Stimulated activated naive B cell treated with anti-CD40 and anti-IgM and Interleukin-4, amounts not matched to agents 10 μg/mL and 1 μg/mL and 100 μg/mL, for 72 hours (primary cell): ENCODE measurements at regions not wholly inside any gene's neighbourhood (a gene's known extent, or its start where the extent isn't known, plus 50 kb on each side); places are given as distances from the start of the nearest gene placed in this dataset.
"Not testable (repeated sequence)": the region's sequence is repeated elsewhere in the genome, so short reads cannot be mapped to it uniquely, and the experiment has no call there.

Source experiments
- ATAC-seq, 2 donors: fragments of 150-1000 bp; cut with Tn5 transposase; replicated peaks; 2 replicates each; pipeline ENCODE4 v1.10.0; 2021; ENCODE audit warnings: moderate library complexity in 1 of 2
- DNase-seq: peaks from one replicate; pipeline ENCODE4 v3.0.0; 2021
- H3K27ac Mint-ChIP-seq: one replicate; pipeline ENCODE4 v1.8.0; 2022; ENCODE audit warnings: mild to moderate bottlenecking, mixed read lengths
- H3K27me3 Mint-ChIP-seq, 2 donors: one replicate each; pipeline ENCODE4 v1.8.0; 2022; ENCODE audit warnings: mixed read lengths in 2 of 2
- H3K36me3 Mint-ChIP-seq, 2 donors: one replicate each; pipeline ENCODE4 v1.8.0; 2022; ENCODE audit warnings: mixed read lengths in 2 of 2, mild to moderate bottlenecking in 1 of 2
- H3K4me1 Mint-ChIP-seq, 2 donors: one replicate each; pipeline ENCODE4 v1.8.0; 2022; ENCODE audit warnings: mixed read lengths in 2 of 2, mild to moderate bottlenecking in 1 of 2
- H3K4me3 Mint-ChIP-seq, 2 donors: one replicate each; pipeline ENCODE4 v1.8.0; 2022; ENCODE audit warnings: mild to moderate bottlenecking in 2 of 2, mixed read lengths in 2 of 2, moderate library complexity in 1 of 2
- H3K9me3 Mint-ChIP-seq, 2 donors: one replicate each; pipeline ENCODE4 v1.8.0; 2022; ENCODE audit warnings: mixed read lengths in 2 of 2, mild to moderate bottlenecking in 1 of 2

GRCh38 chr13:32828711-32829110, 187.5 kb upstream of the KL start:
- Mint-ChIP-seq H3K36me3 (peaks cover 0 to under 1% of the 10 kb centered on the region in 2 donors), H3K27ac (no peak overlapping the region), H3K4me1 (no peaks in the 10 kb centered on the region), H3K9me3 (peaks cover 1 to 3% of the 10 kb centered on the region in 2 donors), H3K27me3 (no peaks in the 10 kb centered on the region), H3K4me3 (no peak overlapping the region)
- no peak for DNase-seq
- no peak for ATAC-seq

DNA sequence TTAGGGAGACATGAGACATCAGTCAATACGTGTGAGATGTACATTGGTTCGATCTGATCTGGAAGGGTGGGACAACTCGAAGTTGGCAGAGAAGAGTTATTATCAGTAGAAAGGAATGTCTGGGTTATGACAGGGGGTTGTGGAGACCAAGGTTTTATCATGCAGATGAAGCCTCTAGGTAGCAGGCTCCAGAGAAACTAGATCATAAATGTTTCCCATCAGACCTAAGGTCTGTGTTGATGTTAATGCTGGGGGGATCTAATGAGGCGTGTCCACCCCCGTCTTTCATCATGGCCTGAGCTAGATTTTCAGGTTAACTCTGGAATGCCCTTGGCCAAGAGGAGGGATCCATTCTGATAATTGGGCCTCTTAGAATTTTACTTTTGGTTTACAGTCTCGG, 187.0 kb upstream of the KL start:
- H3K27ac Mint-ChIP-seq, result no peak overlapping the region
- no peaks in the 10 kb centered on the region for H3K27me3 Mint-ChIP-seq
- ATAC-seq, result no peak
- peaks cover 0 to 2% of the 10 kb centered on the region in 2 donors for H3K36me3 Mint-ChIP-seq
- H3K4me3 Mint-ChIP-seq, result no peak overlapping the region
- peaks cover 4 to 5% of the 10 kb centered on the region in 2 donors for H3K9me3 Mint-ChIP-seq
- DNase-seq, result no peak
- H3K4me1 Mint-ChIP-seq, result no peaks in the 10 kb centered on the region

- no peak overlapping the region for H3K4me3 Mint-ChIP-seq
- ATAC-seq (no peak), DNase-seq (no peak)
- H3K36me3 Mint-ChIP-seq, result peaks cover 0 to 2% of the 10 kb centered on the region in 2 donors
- no peaks in the 10 kb centered on the region for H3K27me3 Mint-ChIP-seq
- H3K9me3 Mint-ChIP-seq, result peaks cover 4 to 5% of the 10 kb centered on the region in 2 donors
- no peak overlapping the region for H3K27ac Mint-ChIP-seq
- H3K4me1 Mint-ChIP-seq, result no peaks in the 10 kb centered on the region
Observed at GRCh38 chr13:32829676-32830335, 186.4 kb upstream of the KL start.

GRCh38 chr13:32830336-32831031, 185.7 kb upstream of the KL start:
- H3K27me3 Mint-ChIP-seq, result no peaks in the 10 kb centered on the region
- peaks cover 0 to 2% of the 10 kb centered on the region in 2 donors for H3K36me3 Mint-ChIP-seq
- H3K4me1 Mint-ChIP-seq, result no peaks in the 10 kb centered on the region
- DNase-seq (no peak), ATAC-seq (no peak)
- H3K27ac Mint-ChIP-seq, result no peak overlapping the region
- no peak overlapping the region for H3K4me3 Mint-ChIP-seq
- peaks cover 4 to 5% of the 10 kb centered on the region in 2 donors for H3K9me3 Mint-ChIP-seq

GRCh38 chr13:32837307-32837972, 178.8 kb upstream of the KL start:
- H3K9me3 Mint-ChIP-seq, result peaks cover 10% of the 10 kb centered on the region in 2 donors
- ATAC-seq, result no peak
- H3K4me1 Mint-ChIP-seq, result peaks cover 8 to 20% of the 10 kb centered on the region in 2 donors
- no peak overlapping the region for H3K4me3 Mint-ChIP-seq
- no peak overlapping the region for H3K27ac Mint-ChIP-seq
- H3K27me3 Mint-ChIP-seq, result no peaks in the 10 kb centered on the region
- no peak for DNase-seq
- peaks cover 0 to 6% of the 10 kb centered on the region in 2 donors for H3K36me3 Mint-ChIP-seq

- DNase-seq (no peak), ATAC-seq (no peak)
- H3K4me1 Mint-ChIP-seq, result peaks cover 8 to 20% of the 10 kb centered on the region in 2 donors
- H3K27me3 Mint-ChIP-seq, result no peaks in the 10 kb centered on the region
- H3K4me3 Mint-ChIP-seq, result no peak overlapping the region
- no peak overlapping the region for H3K27ac Mint-ChIP-seq
- H3K9me3 Mint-ChIP-seq, result peaks cover 10 to 13% of the 10 kb centered on the region in 2 donors
- H3K36me3 Mint-ChIP-seq, result peaks cover 0 to 6% of the 10 kb centered on the region in 2 donors
Observed at GRCh38 chr13:32837973-32838927, 178.0 kb upstream of the KL start.

DNA sequence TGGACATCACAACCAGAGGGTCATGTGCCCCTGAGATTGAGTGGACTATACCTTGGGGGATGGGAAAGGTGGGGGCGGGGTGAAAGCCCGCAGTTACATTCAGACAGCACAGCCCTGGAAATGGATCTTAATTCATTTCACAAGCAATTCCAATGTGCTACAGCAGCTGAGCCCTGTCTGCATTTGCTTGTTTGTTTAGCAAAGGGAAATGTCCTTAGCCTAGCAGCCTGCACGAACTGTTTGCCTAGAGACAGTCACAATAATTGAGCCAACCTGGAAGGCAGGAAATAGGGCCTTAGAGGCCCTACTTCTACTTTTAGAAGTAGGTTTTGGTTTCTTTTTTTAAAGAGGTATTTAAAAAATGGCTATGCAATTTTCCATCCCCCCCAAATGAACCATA, 177.3 kb upstream of the KL start:
- peaks cover 7 to 10% of the 10 kb centered on the region in 2 donors for H3K9me3 Mint-ChIP-seq
- H3K27ac Mint-ChIP-seq, result no peak overlapping the region
- ATAC-seq (peak in 1 of 2 donors; percentile 57), DNase-seq (no peak)
- no peaks in the 10 kb centered on the region for H3K27me3 Mint-ChIP-seq
- H3K4me1 Mint-ChIP-seq, result peaks cover 8 to 20% of the 10 kb centered on the region in 2 donors
- peaks cover 0 to 4% of the 10 kb centered on the region in 2 donors for H3K36me3 Mint-ChIP-seq
- H3K4me3 Mint-ChIP-seq, result no peak overlapping the region

DNA sequence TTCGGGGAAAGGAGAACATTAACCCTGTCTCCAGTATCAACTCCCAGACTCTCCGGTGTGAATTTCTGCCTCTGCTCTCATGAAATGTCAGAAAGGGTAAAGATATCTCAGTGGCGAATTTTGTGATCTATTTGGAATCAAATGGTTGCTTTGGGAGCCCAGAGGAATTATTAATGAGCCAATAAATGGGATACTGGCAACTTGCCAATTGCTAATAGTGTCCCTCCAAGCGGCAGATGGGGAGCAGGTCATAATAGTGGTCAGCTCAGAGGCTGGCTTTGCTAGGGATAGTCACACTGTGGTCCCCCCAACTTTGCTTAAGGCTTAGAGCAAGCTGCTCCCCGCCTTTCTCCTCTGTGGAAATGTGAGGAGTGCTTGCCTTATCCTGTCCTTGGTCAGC, 176.1 kb upstream of the KL start:
- ATAC-seq, result no peak
- Mint-ChIP-seq H3K4me3 (no peak overlapping the region), H3K9me3 (peaks cover 6 to 13% of the 10 kb centered on the region in 2 donors), H3K4me1 (peaks cover 8 to 20% of the 10 kb centered on the region in 2 donors), H3K27me3 (no peaks in the 10 kb centered on the region), H3K36me3 (peaks cover 0 to 4% of the 10 kb centered on the region in 2 donors), H3K27ac (no peak overlapping the region)
- DNase-seq, result no peak

DNA sequence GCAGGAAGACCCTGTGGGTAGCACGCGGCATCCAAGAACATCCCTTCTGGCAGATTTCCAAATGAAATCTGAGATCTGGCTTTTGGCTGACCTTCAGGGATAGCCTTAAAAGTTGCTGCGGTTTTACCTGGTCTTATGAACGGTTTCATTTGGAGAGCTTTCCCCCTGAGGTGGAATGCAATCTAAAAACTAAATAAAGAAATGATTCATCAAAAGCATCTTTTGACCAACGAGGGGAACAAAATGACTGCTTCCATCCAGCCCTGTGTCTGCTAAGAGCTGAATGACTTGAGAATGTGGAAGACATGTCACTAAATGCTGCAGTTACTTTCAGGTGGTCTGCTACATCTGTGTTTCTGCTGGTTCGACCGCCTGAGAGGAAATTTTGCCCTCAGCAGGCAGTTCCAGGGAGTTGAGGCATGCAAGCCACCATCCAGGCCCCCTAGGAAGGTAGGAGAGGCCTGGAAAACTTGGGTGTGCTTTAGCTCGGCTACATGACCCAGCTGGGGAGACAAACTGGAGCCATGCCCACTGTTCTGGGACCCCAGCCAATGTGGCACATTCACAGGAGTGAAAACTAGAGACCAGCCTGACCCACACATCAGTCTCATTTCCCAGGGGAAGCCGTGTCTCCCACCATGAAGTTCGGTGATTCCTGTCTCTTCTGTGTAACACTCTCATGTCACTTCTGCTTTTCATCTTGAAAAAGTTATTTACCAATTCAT, 175.1 kb upstream of the KL start:
- no peak overlapping the region for H3K27ac Mint-ChIP-seq
- ATAC-seq, result peak; percentile 64 to 75

GRCh38 chr13:32845952-32846950, 170.0 kb upstream of the KL start:
- Mint-ChIP-seq H3K27ac (no peak overlapping the region), H3K36me3 (no peaks in the 10 kb centered on the region), H3K9me3 (peaks cover 0 to 9% of the 10 kb centered on the region in 2 donors), H3K27me3 (peaks cover 0 to 6% of the 10 kb centered on the region in 2 donors), H3K4me3 (no peak overlapping the region), H3K4me1 (peaks cover 4 to 6% of the 10 kb centered on the region in 2 donors)
- DNase-seq (no peak), ATAC-seq (peak in 1 of 2 donors; percentile 18)

More for the DNA sequence above, 175.1 kb upstream of the KL start:
- Mint-ChIP-seq H3K27me3 (no peaks in the 10 kb centered on the region), H3K4me3 (no peak overlapping the region), H3K36me3 (no peaks in the 10 kb centered on the region), H3K9me3 (peaks cover 0 to 8% of the 10 kb centered on the region in 2 donors), H3K4me1 (peaks cover 8 to 20% of the 10 kb centered on the region in 2 donors)
- no peak for DNase-seq

DNA sequence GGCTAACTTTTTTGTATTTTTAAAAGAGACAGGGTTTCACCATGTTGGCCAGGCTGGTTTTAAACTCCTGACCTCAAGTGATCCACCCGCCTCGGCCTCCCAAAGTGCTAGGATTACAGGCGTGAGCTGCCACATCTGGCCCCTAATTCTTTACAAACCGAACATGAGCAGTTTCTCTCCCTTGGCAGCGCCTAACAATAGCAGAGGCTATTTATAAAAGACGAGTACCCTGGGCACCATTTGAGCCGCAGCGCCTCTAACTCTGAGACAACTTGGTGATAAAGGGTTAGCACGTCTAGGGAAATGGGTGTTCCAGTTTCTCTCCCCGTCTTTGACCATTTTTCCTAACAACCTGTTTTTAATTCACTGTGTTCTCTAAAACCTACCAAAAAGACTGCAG, 168.2 kb upstream of the KL start:
- H3K4me1 Mint-ChIP-seq, DNase-seq, H3K9me3 Mint-ChIP-seq, H3K36me3 Mint-ChIP-seq, H3K27me3 Mint-ChIP-seq, ATAC-seq, H3K27ac Mint-ChIP-seq, H3K4me3 Mint-ChIP-seq: not testable (repeated sequence)

DNA sequence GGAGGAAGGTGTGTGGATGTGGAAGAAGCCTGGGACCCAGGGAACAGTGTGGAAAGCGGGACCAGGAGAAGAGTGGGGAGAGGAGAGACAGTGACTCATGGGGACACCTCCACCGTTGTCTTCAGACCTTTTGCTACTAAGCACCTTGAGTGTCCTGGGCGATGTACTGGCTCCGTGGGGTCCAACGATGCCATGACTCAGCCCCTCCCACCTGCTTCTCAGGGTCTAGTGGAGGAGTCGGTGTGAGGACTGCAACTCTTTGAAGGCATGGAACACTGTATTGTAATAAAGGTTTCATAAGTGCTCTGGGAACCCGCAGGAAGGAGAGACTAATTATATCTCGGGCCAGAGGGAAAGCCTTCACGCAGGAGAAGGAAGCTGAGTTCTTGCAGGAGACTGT, 166.9 kb upstream of the KL start:
- peaks cover 0 to 1% of the 10 kb centered on the region in 2 donors for H3K9me3 Mint-ChIP-seq
- ATAC-seq, result no peak
- H3K27me3 Mint-ChIP-seq, result peaks cover 0 to 6% of the 10 kb centered on the region in 2 donors

More for the DNA sequence above, 166.9 kb upstream of the KL start:
- DNase-seq, result no peak
- no peak overlapping the region for H3K27ac Mint-ChIP-seq
- peaks cover 0 to 2% of the 10 kb centered on the region in 2 donors for H3K4me1 Mint-ChIP-seq
- H3K4me3 Mint-ChIP-seq, result no peak overlapping the region
- H3K36me3 Mint-ChIP-seq, result no peaks in the 10 kb centered on the region
